PC-9 (cell line): ENCODE measurements at regions not wholly inside any gene's neighbourhood (a gene's known extent, or its start where the extent isn't known, plus 50 kb on each side); places are given as distances from the start of the nearest gene placed in this dataset.

Source experiments
- CTCF ChIP-seq: fragments of 200-600 bp; sonication (generic); conservative IDR thresholded peaks from 2 replicates; pipeline ENCODE4 v1.6.1; 2017; ENCODE audit warnings: mixed run types, antibody characterized with exemption, mild to moderate bottlenecking, moderate library complexity
- EZH2 ChIP-seq: fragments of 200-600 bp; sonication (generic); IDR thresholded peaks from 2 replicates; pipeline ENCODE4 v1.8.0; 2017; ENCODE audit warnings: antibody characterized with exemption, low read depth

- TF ChIP-seq EZH2 (no peak), CTCF (no peak)
These were observed 730.7 kb downstream of the SQOR start for GRCh38 chr15:46365572-46365971.
